ENCODE measurements at regions not wholly inside any gene's neighbourhood (a gene's known extent, or its start where the extent isn't known, plus 50 kb on each side); places are given as distances from the start of the nearest gene placed in this dataset.

- no TSS peak for BruUV-seq (replicated peaks)
- intact Hi-C loops (cut with micrococcal nuclease) = no loop called here
- no peak for ATAC-seq
These were observed 148.7 kb upstream of the PPP2R2D start for GRCh38 chr10:131751827-131752775.

GRCh38 chr10:131753336-131753735 is 147.5 kb upstream of the PPP2R2D start:
- Histone ChIP-seq H3K9ac (ENCODE audit: low read length) (no peak overlapping the region), H3K27me3 (ENCODE audit: low read length) (peaks cover 21% of the 10 kb centered on the region; the same call in 1 of the 2 replicates), H3K9me2 (replicated peaks; ENCODE audit: low read length) (no peaks in the 10 kb centered on the region), H3K4me2 (ENCODE audit: low read length) (no peak overlapping the region), H3K9me3 (ENCODE audit: low read length) (no peaks in the 10 kb centered on the region), H3K4me1 (ENCODE audit: insufficient read depth, low read length) (no peaks in the 10 kb centered on the region), H3K36me3 (ENCODE audit: low read depth, low read length) (no peaks in the 10 kb centered on the region), H3K79me2 (ENCODE audit: low read length) (no peaks in the 10 kb centered on the region), H3F3A (ENCODE audit: low read length, unreplicated experiment) (no peaks in the 10 kb centered on the region), H3K27ac (ENCODE audit: low read length) (no peak overlapping the region), H3K4me3 (ENCODE audit: low read length) (no peak overlapping the region), H4K20me1 (ENCODE audit: low read length) (no peaks in the 10 kb centered on the region), H2AFZ (ENCODE audit: low read length) (no peak overlapping the region)
- no peak for DNase-seq
- POLR2A ChIA-PET (ENCODE audit: unreplicated experiment) = no interaction called here
- intact Hi-C loops (cut with micrococcal nuclease) = no loop called here
- TF ChIP-seq CTCF (conservative IDR thresholded peaks at IDR 0.05; ENCODE audit: low read depth, low read length) = no peak
- TF ChIP-seq EZH2 (IDR thresholded peaks at IDR 0.05; ENCODE audit: low read length, unreplicated experiment) = no peak
- no peak for TF ChIP-seq EZH2phosphoT487 (IDR thresholded peaks at IDR 0.05; ENCODE audit: borderline replicate concordance, low read length)
- CTCF ChIA-PET = no interaction called here
- BruUV-seq (replicated peaks) = no TSS peak
- ATAC-seq = no peak

More at GRCh38 chr10:131751827-131752775, 148.7 kb upstream of the PPP2R2D start:
- no peak overlapping the region for H3K4me3 ChIP-seq (ENCODE audit: low read length)
- no peaks in the 10 kb centered on the region for H3F3A ChIP-seq (ENCODE audit: low read length, unreplicated experiment)
- no peaks in the 10 kb centered on the region for H4K20me1 ChIP-seq (ENCODE audit: low read length)
- no peak overlapping the region for H3K9ac ChIP-seq (ENCODE audit: low read length)
- CTCF ChIA-PET = no interaction called here
- no peak for DNase-seq
- no peaks in the 10 kb centered on the region for H3K4me1 ChIP-seq (ENCODE audit: insufficient read depth, low read length)
- H3K36me3 ChIP-seq (ENCODE audit: low read depth, low read length) = no peaks in the 10 kb centered on the region
- no peak overlapping the region for H3K27ac ChIP-seq (ENCODE audit: low read length)
- TF ChIP-seq CTCF (conservative IDR thresholded peaks at IDR 0.05; ENCODE audit: low read depth, low read length) (no peak), EZH2 (IDR thresholded peaks at IDR 0.05; ENCODE audit: low read length, unreplicated experiment) (no peak), EZH2phosphoT487 (IDR thresholded peaks at IDR 0.05; ENCODE audit: borderline replicate concordance, low read length) (no peak)
- POLR2A ChIA-PET (ENCODE audit: unreplicated experiment) = interaction anchor here (0.5 kb wide), 1 partner anchor 150 kb away, joined by 3 read pairs; no protein-coding TSS in a partner anchor
- H3K27me3 ChIP-seq (ENCODE audit: low read length) = peaks cover 21% of the 10 kb centered on the region; the same call in 1 of the 2 replicates
- H3K9me2 ChIP-seq (replicated peaks; ENCODE audit: low read length) = no peaks in the 10 kb centered on the region
- H3K9me3 ChIP-seq (ENCODE audit: low read length) = no peaks in the 10 kb centered on the region
- no peak overlapping the region for H2AFZ ChIP-seq (ENCODE audit: low read length)
- no peaks in the 10 kb centered on the region for H3K79me2 ChIP-seq (ENCODE audit: low read length)
- H3K4me2 ChIP-seq (ENCODE audit: low read length) = no peak overlapping the region

- H3K4me3 ChIP-seq (ENCODE audit: low read length) = no peak overlapping the region
- no TSS peak for BruUV-seq (replicated peaks)
- no peak for ATAC-seq
- no peaks in the 10 kb centered on the region for H3F3A ChIP-seq (ENCODE audit: low read length, unreplicated experiment)
- peaks cover 21% of the 10 kb centered on the region; the same call in 1 of the 2 replicates for H3K27me3 ChIP-seq (ENCODE audit: low read length)
- H3K9me3 ChIP-seq (ENCODE audit: low read length) = no peaks in the 10 kb centered on the region
- POLR2A ChIA-PET (ENCODE audit: unreplicated experiment) = no interaction called here
- DNase-seq = no peak
- intact Hi-C loops (cut with micrococcal nuclease) = no loop called here
- H3K4me1 ChIP-seq (ENCODE audit: insufficient read depth, low read length) = no peaks in the 10 kb centered on the region
- no peaks in the 10 kb centered on the region for H4K20me1 ChIP-seq (ENCODE audit: low read length)
- no peaks in the 10 kb centered on the region for H3K79me2 ChIP-seq (ENCODE audit: low read length)
- H3K36me3 ChIP-seq (ENCODE audit: low read depth, low read length) = no peaks in the 10 kb centered on the region
- H3K9ac ChIP-seq (ENCODE audit: low read length) = no peak overlapping the region
- no peak overlapping the region for H3K4me2 ChIP-seq (ENCODE audit: low read length)
- CTCF ChIA-PET = no interaction called here
- H3K27ac ChIP-seq (ENCODE audit: low read length) = no peak overlapping the region
- no peak overlapping the region for H2AFZ ChIP-seq (ENCODE audit: low read length)
- no peak for TF ChIP-seq CTCF (conservative IDR thresholded peaks at IDR 0.05; ENCODE audit: low read depth, low read length)
- TF ChIP-seq EZH2phosphoT487 (IDR thresholded peaks at IDR 0.05; ENCODE audit: borderline replicate concordance, low read length) = no peak
- no peak for TF ChIP-seq EZH2 (IDR thresholded peaks at IDR 0.05; ENCODE audit: low read length, unreplicated experiment)
- H3K9me2 ChIP-seq (replicated peaks; ENCODE audit: low read length) = no peaks in the 10 kb centered on the region
These were observed 145.6 kb upstream of the PPP2R2D start for GRCh38 chr10:131755200-131755599.
